ENCODE measurements at regions not wholly inside any gene's neighbourhood (a gene's known extent, or its start where the extent isn't known, plus 50 kb on each side); places are given as distances from the start of the nearest gene placed in this dataset.

GRCh38 chr18:61183798-61184197, 149.4 kb upstream of the CDH20 start:
- TF ChIP-seq CTCF (IDR thresholded peaks at IDR 0.05; ENCODE audit: low read depth, low read length): no peak
- no peak overlapping the region for H3K4me3 ChIP-seq (replicated peaks in 1 of 2; ENCODE audit: low read depth in 2 of 2, low read length in 2 of 2)
- no peak for DNase-seq (ENCODE audit: low read depth in 2 of 2)

GRCh38 chr18:61187971-61188370, 145.3 kb upstream of the CDH20 start:
- no peak for TF ChIP-seq CTCF (IDR thresholded peaks at IDR 0.05; ENCODE audit: low read depth, low read length)
- no peak for DNase-seq (ENCODE audit: low read depth in 2 of 2)
- no peak overlapping the region for H3K4me3 ChIP-seq (replicated peaks in 1 of 2; ENCODE audit: low read depth in 2 of 2, low read length in 2 of 2)

- TF ChIP-seq CTCF (IDR thresholded peaks at IDR 0.05; ENCODE audit: low read depth, low read length): no peak
- no peak for DNase-seq (ENCODE audit: low read depth in 2 of 2)
- H3K4me3 ChIP-seq (replicated peaks in 1 of 2; ENCODE audit: low read depth in 2 of 2, low read length in 2 of 2): no peak overlapping the region
Observed at GRCh38 chr18:61189376-61189775, 143.9 kb upstream of the CDH20 start.

- DNase-seq (ENCODE audit: low read depth in 2 of 2): no peak
- TF ChIP-seq CTCF (IDR thresholded peaks at IDR 0.05; ENCODE audit: low read depth, low read length): no peak
Observed at GRCh38 chr18:61194726-61195125, 138.5 kb upstream of the CDH20 start.

GRCh38 chr18:61196750-61197149, 136.5 kb upstream of the CDH20 start:
- no peak for DNase-seq (ENCODE audit: low read depth in 2 of 2)
- no peak for TF ChIP-seq CTCF (IDR thresholded peaks at IDR 0.05; ENCODE audit: low read depth, low read length)
- H3K4me3 ChIP-seq (replicated peaks in 1 of 2; ENCODE audit: low read depth in 2 of 2, low read length in 2 of 2): no peak overlapping the region

More at GRCh38 chr18:61194726-61195125, 138.5 kb upstream of the CDH20 start:
- H3K4me3 ChIP-seq (replicated peaks in 1 of 2; ENCODE audit: low read depth in 2 of 2, low read length in 2 of 2): no peak overlapping the region

GRCh38 chr18:61198486-61198885, 134.7 kb upstream of the CDH20 start:
- no peak for DNase-seq (ENCODE audit: low read depth in 2 of 2)
- H3K4me3 ChIP-seq (replicated peaks in 1 of 2; ENCODE audit: low read depth in 2 of 2, low read length in 2 of 2): no peak overlapping the region
- TF ChIP-seq CTCF (IDR thresholded peaks at IDR 0.05; ENCODE audit: low read depth, low read length): no peak

- no peak overlapping the region for H3K4me3 ChIP-seq (replicated peaks in 1 of 2; ENCODE audit: low read depth in 2 of 2, low read length in 2 of 2)
- DNase-seq (ENCODE audit: low read depth in 2 of 2): peak; percentile 3 to 36
- TF ChIP-seq CTCF (IDR thresholded peaks at IDR 0.05; ENCODE audit: low read depth, low read length): no peak
Observed at GRCh38 chr18:61199171-61199848, 133.9 kb upstream of the CDH20 start.

All from cardiac fibroblast (primary cell).